BLaER1 treated with 17β-estradiol and CSF1 and Interleukin-3, amounts not matched to agents 10 nM and 100 nM (cell line): ENCODE measurements at regions not wholly inside any gene's neighbourhood (a gene's known extent, or its start where the extent isn't known, plus 50 kb on each side); places are given as distances from the start of the nearest gene placed in this dataset.
"Not testable (repeated sequence)": the region's sequence is repeated elsewhere in the genome, so short reads cannot be mapped to it uniquely, and the experiment has no call there.

ENCODE experiments used
- H3K27ac ChIP-seq, 11 experiments: shearing (Covaris generic); formaldehyde crosslinking; 2 replicates each; pipeline ENCODE4 v1.8.1; 2022
- H3K27me3 ChIP-seq, 11 experiments: shearing (Covaris generic); formaldehyde crosslinking; 2 replicates each; pipeline ENCODE4 v1.8.1; 2022
- H3K36me3 ChIP-seq, 11 experiments: shearing (Covaris generic); formaldehyde crosslinking; 2 replicates each; pipeline ENCODE4 v1.8.1; 2022
- H3K4me1 ChIP-seq, 10 experiments: shearing (Covaris generic); formaldehyde crosslinking; 2 replicates each; pipeline ENCODE4 v1.8.1; 2022
- H3K4me2 ChIP-seq, 11 experiments: shearing (Covaris generic); formaldehyde crosslinking; 2 replicates each; pipeline ENCODE4 v1.8.1; 2022
- H3K4me3 ChIP-seq, 10 experiments: shearing (Covaris generic); formaldehyde crosslinking; 2 replicates each; pipeline ENCODE4 v1.8.1; 2022
- H3K9ac ChIP-seq, 11 experiments: shearing (Covaris generic); formaldehyde crosslinking; 2 replicates each; pipeline ENCODE4 v1.8.1; 2022
- H3K9me3 ChIP-seq, 11 experiments: shearing (Covaris generic); formaldehyde crosslinking; replicated peaks in 1 of 11; 2 replicates each; pipeline ENCODE4 v1.8.1; 2022
- H4K20me1 ChIP-seq, 11 experiments: shearing (Covaris generic); formaldehyde crosslinking; 2 replicates each; pipeline ENCODE4 v1.8.1; 2022
- Cebpa-rat ChIP-seq, 11 experiments: shearing (Covaris generic); IDR thresholded peaks; 2 replicates each; pipeline ENCODE4 v1.8.1; 2022

DNA sequence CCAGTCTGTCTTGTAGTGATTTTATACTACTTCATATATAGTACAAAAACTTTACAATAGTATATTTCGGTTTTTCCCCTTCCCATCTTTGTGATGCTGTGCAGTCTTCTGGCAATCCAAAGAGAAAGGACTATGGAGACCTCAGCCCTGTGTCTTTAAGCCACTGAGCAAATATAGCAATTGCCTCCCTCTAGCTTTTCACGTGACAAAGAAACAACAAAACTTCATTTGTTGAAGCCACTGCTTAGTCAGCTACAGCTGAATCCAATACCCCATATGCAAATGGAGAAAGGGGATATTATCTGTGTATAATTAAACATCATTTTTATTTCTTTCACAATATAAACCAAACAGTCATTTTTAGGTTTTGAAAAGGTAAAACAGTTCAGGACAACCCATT, 142.8 kb upstream of the STK32A start:
- Histone ChIP-seq H3K4me1 (no peaks in the 10 kb centered on the region), H3K27me3 (no peaks in the 10 kb centered on the region), H3K9me3 (0 out of 22 replicates have a peak, but pooled peaks cover 0 to 5% (median 0%) of the 10 kb centered on the region in 11 experiments), H3K36me3 (no peaks in the 10 kb centered on the region), H4K20me1 (no peaks in the 10 kb centered on the region), H3K27ac (no peak overlapping the region), H3K4me3 (no peak overlapping the region), H3K9ac (no peak overlapping the region), H3K4me2 (no peak overlapping the region)
- TF ChIP-seq Cebpa-rat (IDR thresholded peaks at IDR 0.05) = no peak

DNA sequence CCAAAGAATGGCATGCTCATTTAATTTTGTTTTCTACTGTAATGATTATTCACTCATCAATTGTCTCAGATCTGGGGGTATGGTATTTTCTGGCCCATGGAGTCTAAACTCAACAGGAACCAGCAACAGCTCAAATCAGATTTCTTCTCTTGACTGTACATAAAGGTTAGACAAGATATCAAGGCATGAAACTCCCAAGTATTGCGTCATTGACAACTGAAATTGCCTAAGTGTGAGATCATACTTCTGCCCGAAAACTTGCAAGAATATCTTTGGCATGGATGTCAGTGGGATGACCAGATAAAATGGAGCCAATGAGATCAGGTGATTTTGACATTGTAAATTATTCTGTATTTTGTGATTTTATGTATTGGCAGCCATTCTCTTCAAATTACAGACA, 141.7 kb upstream of the STK32A start:
- no peak overlapping the region for H3K4me3 ChIP-seq
- no peaks in the 10 kb centered on the region for H3K36me3 ChIP-seq
- no peaks in the 10 kb centered on the region for H4K20me1 ChIP-seq
- H3K27me3 ChIP-seq = no peaks in the 10 kb centered on the region
- no peaks in the 10 kb centered on the region for H3K9me3 ChIP-seq
- no peak overlapping the region for H3K9ac ChIP-seq
- H3K4me2 ChIP-seq = no peak overlapping the region
- no peak overlapping the region for H3K27ac ChIP-seq
- TF ChIP-seq Cebpa-rat (IDR thresholded peaks at IDR 0.05) = peak in 4 of 11 experiments; percentile 46 to 67 (median 55); a peak in 6 of 22 replicates
- H3K4me1 ChIP-seq = no peaks in the 10 kb centered on the region

DNA sequence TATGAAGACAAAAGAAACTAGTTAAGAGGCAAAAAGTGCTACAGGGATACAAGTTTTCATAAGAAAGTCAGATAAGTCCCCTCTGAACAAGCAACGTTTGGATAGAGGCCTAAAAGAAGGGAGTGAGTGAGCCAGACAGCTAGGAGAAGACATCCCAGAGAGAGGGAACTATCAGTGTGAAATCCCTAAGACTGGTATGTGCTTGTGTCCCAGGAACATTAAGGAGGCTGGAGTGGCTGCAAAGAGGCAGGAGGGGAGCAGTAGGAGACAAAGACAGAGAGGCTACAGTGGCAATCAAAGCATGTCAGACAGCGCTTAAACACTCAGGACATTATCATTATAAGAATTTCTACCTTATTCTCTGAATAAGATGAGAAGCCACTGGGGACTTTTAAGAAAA, 139.1 kb upstream of the STK32A start:
- no peaks in the 10 kb centered on the region for H3K4me1 ChIP-seq

DNA sequence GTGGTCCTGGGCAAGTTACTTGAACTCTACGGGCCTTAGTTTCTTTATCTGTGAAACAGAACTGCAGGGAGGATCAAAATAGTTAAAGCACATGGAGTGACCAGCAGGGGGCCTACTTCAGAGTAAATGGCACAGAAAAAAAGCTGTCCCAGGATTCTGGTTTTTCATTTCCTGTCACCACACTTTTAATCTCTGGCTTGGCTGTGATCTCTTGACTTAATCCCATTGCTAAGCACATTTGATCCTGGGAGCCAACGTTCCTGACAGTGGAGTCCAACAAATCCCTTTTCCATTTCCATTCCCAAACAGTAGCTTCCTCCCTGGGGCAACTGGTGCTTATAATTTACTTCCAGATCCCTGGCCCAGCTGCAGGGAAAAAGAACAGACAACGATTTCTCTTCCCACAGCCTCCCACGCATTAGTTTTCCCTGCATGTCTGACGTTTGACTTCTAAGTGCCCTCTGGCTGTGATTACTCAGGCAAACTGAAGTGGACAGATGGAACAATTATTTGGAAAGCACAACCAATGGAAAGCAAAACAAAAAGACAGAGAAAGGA, 136.5 kb upstream of the STK32A start:
- H3K27ac ChIP-seq = no peak overlapping the region
- no peaks in the 10 kb centered on the region for H3K27me3 ChIP-seq
- no peaks in the 10 kb centered on the region for H4K20me1 ChIP-seq
- H3K4me3 ChIP-seq = no peak overlapping the region
- H3K4me1 ChIP-seq = no peaks in the 10 kb centered on the region
- H3K4me2 ChIP-seq = no peak overlapping the region
- H3K9ac ChIP-seq = no peak overlapping the region
- H3K36me3 ChIP-seq = no peaks in the 10 kb centered on the region
- H3K9me3 ChIP-seq = no peaks in the 10 kb centered on the region
- no peak for TF ChIP-seq Cebpa-rat (IDR thresholded peaks at IDR 0.05)

More for the DNA sequence above, 139.1 kb upstream of the STK32A start:
- Histone ChIP-seq H3K4me2 (no peak overlapping the region), H3K4me3 (no peak overlapping the region), H3K9ac (no peak overlapping the region), H3K27me3 (no peaks in the 10 kb centered on the region), H4K20me1 (no peaks in the 10 kb centered on the region), H3K9me3 (no peaks in the 10 kb centered on the region), H3K27ac (no peak overlapping the region), H3K36me3 (no peaks in the 10 kb centered on the region)
- TF ChIP-seq Cebpa-rat (IDR thresholded peaks at IDR 0.05) = no peak

DNA sequence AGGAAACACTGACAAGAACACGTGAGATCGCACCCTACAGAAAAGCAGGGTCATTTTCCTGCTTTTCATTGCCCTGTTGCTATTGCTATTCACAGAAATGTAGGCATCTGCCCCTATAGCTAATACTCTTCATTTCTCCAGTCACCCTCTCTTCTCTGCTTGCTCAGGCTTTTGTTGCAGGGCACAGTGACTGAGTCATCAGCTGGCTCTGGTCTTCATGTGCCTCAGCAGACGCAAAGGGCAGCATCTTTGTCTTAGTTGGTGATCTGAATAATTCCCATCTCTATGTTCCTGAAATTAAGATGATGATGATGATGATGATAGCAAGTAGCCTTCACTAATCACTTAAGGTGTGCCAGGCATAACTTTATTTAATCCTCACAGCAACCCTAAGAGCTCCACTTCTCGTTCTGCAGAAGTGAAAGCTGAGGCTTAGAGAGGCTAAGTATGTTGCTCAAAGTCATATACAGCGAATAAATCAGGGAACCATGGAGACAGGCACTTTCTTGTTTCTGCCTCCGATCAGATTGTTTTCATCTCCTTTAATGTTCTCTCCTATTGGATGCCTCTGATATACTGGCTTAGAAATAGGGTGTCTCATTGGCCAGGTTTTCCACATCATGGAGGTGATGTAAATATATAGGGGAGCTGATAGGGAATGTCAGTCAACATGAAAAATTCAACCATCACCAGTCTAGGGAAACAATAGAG, 133.0 kb upstream of the STK32A start:
- Histone ChIP-seq H3K9me3 (no peaks in the 10 kb centered on the region), H3K4me1 (no peaks in the 10 kb centered on the region), H3K27ac (no peak overlapping the region), H3K36me3 (no peaks in the 10 kb centered on the region), H4K20me1 (no peaks in the 10 kb centered on the region), H3K9ac (no peak overlapping the region), H3K27me3 (no peaks in the 10 kb centered on the region), H3K4me2 (no peak overlapping the region), H3K4me3 (no peak overlapping the region)
- no peak for TF ChIP-seq Cebpa-rat (IDR thresholded peaks at IDR 0.05)

DNA sequence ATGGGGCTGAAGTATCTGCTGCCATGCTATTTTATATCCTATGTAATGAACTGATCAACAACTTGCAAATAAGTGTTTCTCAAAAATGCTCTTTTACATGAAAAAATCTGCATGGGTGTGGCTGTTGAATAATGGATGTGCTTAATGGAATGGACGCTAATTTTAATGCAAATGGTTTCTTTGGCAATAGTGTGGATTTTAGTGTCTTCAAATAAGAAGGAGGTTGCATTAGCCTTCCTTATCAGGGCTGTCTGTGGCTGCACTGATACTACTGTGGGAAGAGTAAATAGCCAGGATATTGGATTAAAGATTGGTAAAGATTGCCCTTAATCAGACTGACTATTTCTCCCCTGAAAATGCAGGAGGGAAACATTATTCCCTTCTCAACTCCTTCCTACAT, 121.9 kb upstream of the STK32A start:
- Histone ChIP-seq H3K4me3 (no peak overlapping the region), H3K4me1 (no peaks in the 10 kb centered on the region), H3K9ac (no peak overlapping the region), H3K27ac (no peak overlapping the region), H3K27me3 (no peaks in the 10 kb centered on the region), H3K9me3 (no peaks in the 10 kb centered on the region), H3K36me3 (no peaks in the 10 kb centered on the region), H4K20me1 (no peaks in the 10 kb centered on the region), H3K4me2 (no peak overlapping the region)
- no peak for TF ChIP-seq Cebpa-rat (IDR thresholded peaks at IDR 0.05)

DNA sequence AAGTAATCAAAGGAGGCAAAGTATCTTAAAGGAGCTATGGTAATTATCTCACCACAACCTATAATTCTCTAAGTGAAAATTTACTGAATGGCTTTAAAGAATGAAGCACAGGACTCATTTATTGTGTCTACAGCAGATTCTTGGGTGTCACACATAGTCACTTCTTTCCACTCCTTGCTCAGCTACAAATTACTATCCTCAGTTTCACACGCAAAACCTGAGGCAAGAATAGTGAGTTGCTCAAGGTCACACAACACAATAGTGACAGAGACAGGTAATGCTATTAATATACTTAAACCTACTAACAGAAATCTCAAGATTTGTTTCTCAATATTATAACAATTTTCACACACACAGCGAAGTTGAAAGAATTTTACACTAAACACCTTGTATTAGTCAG, 120.9 kb upstream of the STK32A start:
- Histone ChIP-seq H3K9me3 (peaks cover 0 to 6% (median 0%) of the 10 kb centered on the region in 11 experiments; a peak in 2 of 22 replicates), H3K27ac (no peak overlapping the region), H3K27me3 (no peaks in the 10 kb centered on the region), H3K4me1 (no peaks in the 10 kb centered on the region), H3K9ac (no peak overlapping the region), H4K20me1 (no peaks in the 10 kb centered on the region), H3K4me3 (no peak overlapping the region), H3K36me3 (no peaks in the 10 kb centered on the region), H3K4me2 (no peak overlapping the region)
- no peak for TF ChIP-seq Cebpa-rat (IDR thresholded peaks at IDR 0.05)

DNA sequence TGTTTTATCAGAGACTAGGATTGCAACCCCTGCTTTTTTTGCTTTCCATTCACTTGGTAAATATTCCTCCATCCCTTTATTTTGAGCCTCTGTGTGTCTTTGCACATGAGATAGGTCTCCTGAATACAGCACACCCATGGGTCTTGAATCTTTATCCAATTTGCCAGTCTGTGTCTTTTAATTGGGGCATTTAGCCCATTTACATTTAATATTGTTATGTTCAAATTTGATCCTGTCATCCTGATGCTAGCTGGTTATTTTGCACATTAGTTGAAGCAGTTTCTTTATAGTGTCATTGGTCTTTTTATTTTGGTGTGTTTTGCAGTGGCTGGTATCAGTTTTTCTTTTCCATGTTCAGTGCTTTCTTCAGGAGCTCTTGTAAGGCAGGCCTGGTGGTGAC, 95.1 kb upstream of the STK32A start:
- not testable (repeated sequence) for H3K4me1 ChIP-seq, H3K27me3 ChIP-seq, H3K4me3 ChIP-seq, H4K20me1 ChIP-seq, H3K27ac ChIP-seq, H3K4me2 ChIP-seq, H3K9ac ChIP-seq, H3K36me3 ChIP-seq
- peaks cover 33 to 53% (median 42%) of the 10 kb centered on the region in 11 experiments for H3K9me3 ChIP-seq

DNA sequence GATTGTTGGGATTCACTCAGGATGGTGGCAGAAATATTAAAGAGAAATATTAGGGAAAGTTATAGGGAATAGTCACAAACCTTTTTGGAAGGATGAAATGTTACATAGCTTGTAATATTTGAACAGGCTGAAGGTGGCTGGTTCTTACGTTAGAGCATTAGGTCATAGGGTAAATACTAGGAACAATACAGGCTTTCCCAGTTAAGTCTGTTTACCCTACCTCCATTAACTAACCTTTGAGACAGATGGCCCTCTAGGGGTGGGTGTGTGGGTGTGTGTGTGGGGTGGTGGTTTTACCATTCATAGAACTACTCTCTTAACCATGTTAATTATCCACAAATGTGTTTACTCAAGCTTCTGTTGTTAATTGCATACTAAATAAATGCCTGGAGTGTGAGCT, 94.3 kb upstream of the STK32A start:
- Histone ChIP-seq H3K4me1 (no peaks in the 10 kb centered on the region), H3K27ac (no peak overlapping the region), H3K36me3 (no peaks in the 10 kb centered on the region), H4K20me1 (no peaks in the 10 kb centered on the region), H3K27me3 (no peaks in the 10 kb centered on the region), H3K4me3 (no peak overlapping the region), H3K9me3 (peaks cover 33 to 53% (median 42%) of the 10 kb centered on the region in 11 experiments), H3K4me2 (no peak overlapping the region), H3K9ac (no peak overlapping the region)
- TF ChIP-seq Cebpa-rat (IDR thresholded peaks at IDR 0.05) = no peak

DNA sequence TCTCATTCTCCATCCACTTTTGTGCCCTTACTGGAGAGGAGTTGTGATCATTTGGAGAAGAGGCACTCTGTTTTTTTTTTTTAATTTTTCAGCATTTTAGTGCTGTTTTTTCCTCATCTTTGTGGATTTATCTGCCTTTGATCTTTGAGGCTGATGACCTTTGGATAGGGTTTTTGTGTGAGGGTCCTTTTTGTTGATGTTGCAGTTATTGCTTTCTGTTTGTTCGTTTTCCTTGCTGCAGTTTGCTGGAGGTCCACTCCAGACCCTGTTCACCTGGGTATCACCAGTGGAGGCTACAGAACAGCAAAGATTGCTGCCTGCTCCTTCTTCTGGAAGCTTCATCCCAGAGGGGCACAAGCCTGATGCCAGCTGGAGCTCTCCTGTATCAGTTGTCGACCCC, 93.2 kb upstream of the STK32A start:
- not testable (repeated sequence) for H3K4me1 ChIP-seq, H3K4me3 ChIP-seq, H3K27me3 ChIP-seq, H3K36me3 ChIP-seq, H4K20me1 ChIP-seq, H3K9ac ChIP-seq, H3K27ac ChIP-seq, H3K4me2 ChIP-seq
- H3K9me3 ChIP-seq = peaks cover 28 to 43% (median 37%) of the 10 kb centered on the region in 11 experiments
